GM19324 (cell line): ENCODE measurements at regions not wholly inside any gene's neighbourhood (a gene's known extent, or its start where the extent isn't known, plus 50 kb on each side); places are given as distances from the start of the nearest gene placed in this dataset.

Experiments
- ATAC-seq: cut with Tn5 transposase; IDR thresholded peaks from one replicate; pipeline ENCODE4 v1.9.1; 2021; ENCODE audit warnings: mild to moderate bottlenecking, moderate library complexity; ENCODE audit not compliant: unreplicated experiment, low FRiP score

DNA sequence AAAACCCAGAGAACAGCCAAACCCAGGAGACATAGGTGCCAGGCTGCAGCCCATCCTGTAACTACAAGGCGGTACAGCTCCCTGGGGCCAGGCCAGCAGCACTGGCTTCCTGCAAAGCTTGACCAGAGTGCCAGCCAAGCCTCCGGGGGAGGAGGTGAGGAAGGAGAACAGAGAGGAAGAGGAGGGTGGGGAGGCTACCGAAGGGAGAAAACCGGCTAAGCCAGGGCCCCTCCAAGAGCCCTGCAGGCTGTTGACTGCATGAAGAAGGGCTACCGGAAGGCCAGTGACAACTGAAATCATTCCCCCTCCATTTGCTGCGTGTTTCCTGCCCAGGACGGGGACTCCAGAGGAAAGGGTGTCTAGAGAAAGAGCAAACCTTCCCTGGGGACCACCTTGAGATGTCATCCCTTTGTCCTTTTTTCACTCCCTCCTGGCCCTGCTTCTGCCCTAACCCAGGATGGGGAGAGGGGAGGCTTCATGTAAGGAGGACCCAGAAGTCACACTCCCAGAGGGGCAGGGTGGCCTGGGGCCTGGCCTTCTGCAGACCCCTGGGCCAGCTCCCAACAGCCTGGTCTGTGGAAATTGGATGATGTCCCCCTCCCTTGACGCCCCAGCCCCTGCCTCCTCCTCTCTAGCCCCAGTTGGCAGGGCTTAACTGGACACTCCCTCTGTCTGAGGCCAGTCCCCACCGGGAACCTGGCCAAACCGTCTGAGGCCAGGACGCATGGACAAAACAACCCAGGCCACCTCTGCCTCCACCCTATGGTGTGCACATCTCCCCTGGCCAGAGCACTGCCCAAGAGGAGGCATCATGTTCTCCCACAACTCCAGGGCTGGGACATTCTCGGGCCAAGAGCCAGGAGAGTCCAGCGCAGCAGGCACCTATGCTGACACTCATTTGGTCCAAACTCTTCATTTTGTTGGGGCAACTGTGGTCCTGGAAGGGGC is 207.8 kb downstream of the CYP26B1 start:
- ATAC-seq, result no peak

DNA sequence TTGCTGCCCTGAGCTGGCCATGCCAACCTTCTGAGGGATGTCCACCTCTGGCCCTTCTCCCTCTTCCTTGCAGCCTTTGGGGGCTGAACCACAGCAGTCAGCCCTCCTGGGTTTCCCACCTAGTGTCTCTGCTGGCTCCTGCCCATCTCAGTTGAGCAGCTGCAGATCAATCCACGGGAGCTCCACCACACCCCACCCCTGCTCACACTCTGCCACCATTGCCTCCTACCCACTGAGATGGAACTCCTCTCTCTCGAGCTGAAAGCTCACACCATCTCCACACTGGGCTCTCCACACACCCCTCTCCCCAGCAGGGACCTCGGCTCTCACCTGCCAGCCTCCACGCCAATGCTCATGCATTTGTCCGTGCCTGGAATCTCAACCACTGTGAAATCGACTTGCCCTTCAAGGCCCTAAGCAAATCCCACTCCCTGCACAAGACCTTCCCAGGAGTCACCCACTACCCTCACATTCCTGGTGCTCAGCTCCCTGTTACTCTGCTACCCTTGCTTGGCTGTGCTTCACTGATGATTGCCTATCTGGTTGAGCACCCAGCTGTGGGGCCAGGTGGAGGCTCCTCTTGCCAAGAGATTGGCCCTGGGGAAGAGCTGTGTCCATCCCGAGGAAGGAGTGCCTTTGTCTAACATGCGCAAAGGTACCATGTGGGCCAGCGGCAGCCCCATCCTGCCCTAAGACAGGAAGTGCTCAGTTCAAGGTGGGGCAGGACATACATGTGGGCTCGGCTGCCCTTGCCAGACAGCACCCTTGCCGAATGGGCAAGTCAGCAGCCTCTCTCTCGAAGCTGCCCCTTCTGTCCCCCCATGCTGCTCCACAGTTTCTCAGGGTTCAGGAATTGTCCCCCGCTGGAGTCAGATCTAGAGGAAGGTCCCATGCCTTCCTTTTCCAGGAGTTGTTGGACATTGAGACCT is 208.7 kb downstream of the CYP26B1 start:
- ATAC-seq, result no peak

DNA sequence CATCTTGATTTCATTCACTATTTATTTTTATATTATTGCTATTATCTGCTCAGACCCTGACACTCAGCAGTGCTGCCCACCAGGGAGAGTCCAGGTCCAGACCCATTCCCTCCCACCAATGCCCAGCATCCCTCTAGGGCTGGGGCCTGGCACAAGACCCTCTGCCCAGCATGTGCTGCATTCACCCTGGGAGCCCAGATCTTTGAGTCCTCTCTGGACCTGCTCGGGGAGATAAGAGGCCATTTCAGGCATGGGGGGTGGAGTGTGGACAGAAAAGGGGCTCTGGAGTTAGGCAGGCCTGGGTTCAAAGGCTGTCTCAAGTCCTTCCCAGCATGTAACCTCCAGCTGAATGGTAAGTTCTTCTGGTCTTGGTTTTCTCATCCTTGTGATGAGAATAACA is 209.6 kb downstream of the CYP26B1 start:
- ATAC-seq, result no peak

- ATAC-seq, result no peak
Observed at GRCh38 chr2:71937396-71937795, 210.3 kb downstream of the CYP26B1 start.

DNA sequence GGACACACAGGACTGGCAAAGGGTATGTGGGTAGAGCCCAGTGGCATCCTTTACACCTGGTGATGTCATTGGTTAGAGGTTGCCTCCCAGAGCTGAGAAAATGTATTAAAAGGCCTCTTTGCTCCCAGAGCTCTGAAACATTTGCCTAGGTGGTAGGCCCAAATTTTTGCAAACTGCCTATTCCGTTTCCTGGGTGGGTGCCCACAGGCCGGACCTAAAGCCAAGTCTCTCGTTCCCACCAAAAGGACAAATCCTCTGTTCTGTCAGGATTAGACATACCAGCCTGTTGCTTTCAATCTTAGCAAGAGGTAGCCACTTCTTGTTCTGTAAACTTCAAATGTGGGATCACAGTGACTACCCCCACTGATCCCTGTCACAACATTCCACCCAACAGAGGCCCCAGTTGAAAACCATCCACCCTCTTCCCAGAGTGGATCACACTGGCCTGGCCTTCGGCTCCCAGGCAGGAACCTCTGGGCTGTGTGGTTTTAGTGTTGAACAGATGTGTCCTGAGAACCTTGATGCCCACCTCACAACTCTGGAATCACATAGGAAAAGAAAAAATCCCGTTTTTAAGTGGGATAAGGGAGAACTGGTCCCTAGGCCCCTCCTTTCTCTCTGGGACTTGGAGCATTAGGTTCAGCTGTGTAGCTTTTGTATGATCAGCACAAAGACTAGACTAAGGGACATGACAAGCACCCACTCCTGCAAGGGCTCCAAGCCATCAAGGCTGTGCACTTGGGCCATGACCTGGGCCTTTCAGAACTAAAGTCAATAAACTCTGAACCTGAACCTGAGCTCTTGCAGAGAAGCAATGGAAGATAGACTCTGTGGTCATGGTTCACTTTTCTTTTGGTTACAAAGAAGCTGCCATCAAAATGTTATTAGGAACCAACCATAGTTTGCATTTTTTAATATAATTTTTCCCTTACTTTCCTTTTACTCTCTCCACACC is 211.3 kb downstream of the CYP26B1 start:
- ATAC-seq, result no peak

DNA sequence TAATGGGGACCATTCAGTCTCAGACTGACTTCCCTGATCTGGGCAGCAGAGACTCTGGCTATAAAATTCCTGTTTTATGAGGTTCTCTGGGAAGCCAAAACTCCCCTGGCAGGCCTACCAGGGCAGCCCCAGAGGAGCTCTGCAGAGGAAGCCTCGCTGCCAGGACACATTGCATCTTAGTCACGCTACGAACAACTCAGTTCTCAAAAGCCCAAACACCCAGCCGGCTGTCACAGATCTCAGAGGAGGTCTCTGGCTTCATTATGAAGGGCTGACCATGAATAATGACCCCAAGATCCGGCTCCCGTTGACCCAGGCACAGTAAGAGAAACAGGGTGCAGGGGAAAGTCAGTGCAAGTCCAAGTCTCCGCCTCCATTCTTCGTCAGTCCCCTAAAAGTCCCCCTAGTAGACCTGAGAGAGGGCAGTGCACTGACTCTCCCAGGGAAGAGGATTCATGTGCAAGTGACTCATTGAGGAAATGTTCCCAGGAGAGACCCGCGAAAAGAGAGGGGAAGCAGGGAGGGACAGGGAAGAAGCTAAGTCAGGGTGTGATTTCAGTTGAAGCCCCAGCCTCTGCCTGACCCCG is 212.3 kb downstream of the CYP26B1 start:
- ATAC-seq, result no peak

DNA sequence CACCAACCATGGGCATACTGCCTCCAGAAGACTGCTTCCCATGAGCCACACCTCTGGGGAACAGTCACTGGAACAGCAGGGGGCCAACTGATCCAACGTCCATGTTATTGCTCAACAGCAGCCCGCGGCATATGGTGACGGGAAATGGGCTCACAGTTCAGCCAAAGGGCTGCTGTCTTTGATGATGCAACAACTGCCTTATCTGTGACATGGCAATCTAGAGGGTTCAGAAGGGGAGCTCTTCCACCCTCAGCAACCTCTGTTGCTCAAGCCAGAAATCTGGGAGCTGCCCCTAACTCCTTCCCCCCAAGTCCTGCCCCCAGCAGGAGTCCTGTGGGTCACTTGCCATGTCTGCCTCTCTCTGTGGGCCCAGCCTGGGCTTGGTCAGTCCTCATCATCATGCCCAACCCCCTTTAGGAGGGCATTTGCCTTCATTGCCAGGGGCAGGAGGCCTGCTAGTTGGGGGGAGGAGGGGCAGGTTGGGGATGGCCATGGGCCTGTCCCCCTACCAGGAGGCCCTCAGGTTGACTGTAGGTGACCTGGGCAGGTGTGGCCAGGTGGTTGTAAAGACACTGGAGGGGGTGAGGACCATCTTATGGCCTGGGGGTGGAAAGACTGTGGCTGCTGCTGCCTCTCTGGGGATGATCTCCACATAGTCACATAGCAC is 212.9 kb downstream of the CYP26B1 start:
- ATAC-seq, result no peak

- ATAC-seq, result no peak
Observed at GRCh38 chr2:71934320-71934593, 213.4 kb downstream of the CYP26B1 start.

DNA sequence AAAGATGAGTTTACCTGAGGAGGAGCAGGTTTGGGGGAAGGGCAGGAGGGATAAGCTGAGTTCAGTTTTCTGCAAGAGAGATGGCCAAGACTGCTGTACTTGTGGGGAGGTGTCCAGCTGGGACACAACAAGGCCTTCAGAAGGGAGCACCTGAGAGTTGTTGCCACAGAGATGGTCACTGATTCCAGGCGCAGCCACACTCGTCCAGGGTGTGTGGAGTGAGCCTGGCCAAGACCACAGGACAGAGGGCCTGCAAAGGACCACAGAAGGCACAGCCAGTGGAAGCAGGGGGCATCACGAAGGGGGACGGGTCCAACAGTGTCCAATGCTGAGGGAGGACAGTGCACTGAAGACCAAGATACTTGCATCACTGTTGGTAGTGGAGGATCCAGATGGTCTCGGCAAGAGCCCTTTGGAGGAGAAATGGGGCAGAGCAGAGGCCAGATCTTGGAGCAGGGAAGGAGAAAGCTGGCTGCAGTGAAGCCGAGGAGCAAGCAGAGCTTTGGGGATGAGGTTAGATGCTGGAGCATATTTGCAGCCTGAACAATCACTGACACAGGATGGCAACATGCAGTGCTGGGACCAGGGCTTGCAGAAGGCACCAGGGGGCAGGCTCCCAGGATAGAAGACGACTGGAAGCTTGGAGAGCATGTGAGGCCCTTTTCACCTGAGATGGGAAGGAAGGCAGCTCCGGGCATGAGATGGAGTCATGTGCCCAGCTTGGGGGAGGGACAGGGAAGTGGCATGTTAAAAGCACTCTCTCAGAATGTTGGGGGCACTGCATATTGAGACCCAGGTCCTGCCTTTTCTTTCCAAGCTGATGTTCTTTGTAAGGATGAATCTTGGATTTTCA is 214.0 kb downstream of the CYP26B1 start:
- ATAC-seq, result no peak

GRCh38 chr2:71932780-71933466 is 214.7 kb downstream of the CYP26B1 start:
- no peak for ATAC-seq

DNA sequence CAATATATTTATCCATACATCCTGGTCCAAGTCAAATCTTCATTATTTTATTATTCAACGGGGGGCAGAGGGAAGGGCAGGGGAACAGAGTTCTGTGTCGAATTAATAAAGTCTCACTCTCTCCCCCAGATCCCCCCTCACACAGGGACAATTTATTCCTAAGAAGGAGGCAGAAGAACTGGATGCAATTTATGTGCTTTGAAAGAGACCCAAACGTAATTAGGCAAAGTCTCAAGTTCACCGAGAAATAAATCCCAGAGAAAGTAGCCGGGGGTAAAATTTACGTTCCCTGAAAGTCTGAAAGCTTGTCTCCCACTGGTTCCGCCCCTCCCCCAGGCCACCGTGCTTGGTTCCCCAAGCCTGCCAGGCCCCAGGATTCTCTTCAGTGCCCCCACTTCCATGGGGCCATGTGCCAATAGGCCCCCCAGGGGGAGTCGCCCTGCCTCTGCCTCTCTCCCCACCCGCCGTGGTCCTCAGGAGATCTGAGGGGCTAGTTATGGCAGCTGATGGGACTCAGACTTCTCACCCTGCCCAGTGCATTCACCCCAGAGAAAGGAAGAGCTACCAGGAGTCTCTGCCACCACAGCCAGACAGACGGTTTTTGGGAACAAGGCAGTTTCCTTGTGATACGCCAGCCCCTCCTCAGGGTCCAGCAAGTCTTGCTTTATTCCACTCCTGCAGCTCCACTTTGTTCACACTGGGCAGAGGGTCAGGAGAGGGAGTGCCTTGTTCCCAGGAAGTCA is 215.5 kb downstream of the CYP26B1 start:
- ATAC-seq, result no peak

DNA sequence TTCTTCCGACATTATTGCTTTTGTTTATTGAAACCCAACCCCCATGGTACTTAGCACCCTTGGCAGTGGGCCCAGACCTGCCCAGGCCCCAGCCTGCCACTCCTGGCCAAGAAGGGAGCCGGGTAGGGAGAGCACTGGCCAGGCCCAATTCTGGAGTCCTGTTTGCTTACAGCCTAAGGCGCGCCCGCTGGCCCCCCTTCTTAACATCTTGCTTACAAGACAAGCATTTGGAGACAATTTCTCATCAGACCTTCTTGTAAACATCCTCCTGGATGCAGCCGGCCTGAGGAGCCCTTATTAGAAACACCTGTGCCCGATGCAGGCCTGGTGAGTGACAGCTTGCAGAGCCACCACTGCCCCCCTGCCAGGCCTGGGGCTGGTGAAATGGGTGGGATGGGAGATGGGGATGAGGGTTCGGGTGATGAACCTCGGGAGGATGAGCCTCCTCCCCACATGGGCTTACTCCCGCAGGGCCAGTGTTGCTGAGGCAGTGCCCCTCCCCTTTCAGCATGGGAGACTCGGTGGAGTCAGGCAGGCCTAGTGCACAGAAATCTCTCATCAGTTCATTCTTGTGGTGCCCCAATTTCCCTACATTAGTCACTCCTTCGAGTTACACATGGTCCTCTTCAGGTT is 217.5 kb downstream of the CYP26B1 start:
- no peak for ATAC-seq

DNA sequence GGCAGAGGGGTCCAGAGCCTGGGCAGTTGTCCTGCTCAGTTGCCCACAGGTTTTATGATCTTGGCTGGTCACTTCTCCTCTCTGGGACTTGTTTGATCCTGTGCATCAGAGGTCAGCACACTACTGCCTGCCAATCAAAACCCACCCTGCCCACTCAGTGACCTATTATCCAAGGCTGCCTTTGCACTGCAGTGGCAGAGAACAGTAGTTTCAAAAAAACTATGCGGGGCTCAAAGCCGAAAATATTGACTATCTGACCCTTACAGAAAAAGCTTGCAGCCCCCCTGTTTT is 218.2 kb downstream of the CYP26B1 start:
- ATAC-seq, result no peak

- no peak for ATAC-seq
Observed at GRCh38 chr2:71928734-71929481, 218.8 kb downstream of the CYP26B1 start.

- no peak for ATAC-seq
Observed at GRCh38 chr2:71927757-71928715, 219.6 kb downstream of the CYP26B1 start.
